A673 (cell line): ENCODE measurements at regions not wholly inside any gene's neighbourhood (a gene's known extent, or its start where the extent isn't known, plus 50 kb on each side); places are given as distances from the start of the nearest gene placed in this dataset.

ENCODE experiments used
- BruUV-seq: library from RNA; stranded (reverse); fragments of 400-500 nt; replicated peaks from 2 replicates; lab custom pipeline; 2021; lab: Mats Ljungman, UMichigan
- CTCF ChIA-PET: fragments of 300-600 bp; sonication (Branson Sonifier 250); formaldehyde crosslinking; loops from one replicate; lab custom pipeline; 2022; ENCODE audit warnings: antibody characterized with exemption; lab: Charles Lee
- POLR2A ChIA-PET: fragments of 300-600 bp; sonication (Branson Sonifier 250); formaldehyde crosslinking; loops from one replicate; lab custom pipeline; 2022; ENCODE audit warnings: antibody characterized with exemption; ENCODE audit not compliant: low non-redundant PET; lab: Charles Lee
- DNase-seq: peaks from one replicate; pipeline ENCODE4 v3.0.0-alpha.2; 2015; ENCODE audit warnings: low spot score
- H3K27ac ChIP-seq: fragments of 200-600 bp; sonication (generic); 2 replicates; pipeline ENCODE4 v1.5.1; 2016; ENCODE audit warnings: mixed run types, low read depth, mild to moderate bottlenecking, mixed read lengths, antibody characterized with exemption, low read length; ENCODE audit not compliant: poor library complexity, severe bottlenecking
- H3K27me3 ChIP-seq: fragments of 200-600 bp; sonication (generic); replicated peaks from 2 replicates; pipeline ENCODE4 v1.6.1; 2017; ENCODE audit warnings: mixed run types, low read depth, mild to moderate bottlenecking, mixed read lengths, antibody characterized with exemption, low read length; ENCODE audit not compliant: insufficient read depth, poor library complexity
- H3K36me3 ChIP-seq: fragments of 200-600 bp; sonication (generic); 2 replicates; pipeline ENCODE4 v1.6.1; 2016; ENCODE audit warnings: mixed run types, mild to moderate bottlenecking, mixed read lengths, antibody characterized with exemption, low read length; ENCODE audit not compliant: insufficient read depth, poor library complexity, severe bottlenecking
- H3K4me1 ChIP-seq: fragments of 200-600 bp; sonication (generic); 2 replicates; pipeline ENCODE4 v1.6.1; 2017; ENCODE audit warnings: mixed run types, mild to moderate bottlenecking, mixed read lengths, antibody characterized with exemption, low read length; ENCODE audit not compliant: insufficient read depth, poor library complexity, severe bottlenecking
- H3K4me3 ChIP-seq: fragments of 200-600 bp; sonication (generic); 2 replicates; pipeline ENCODE4 v1.5.1; 2016; ENCODE audit warnings: low read depth, mixed run types, mild to moderate bottlenecking, mixed read lengths, low read length; ENCODE audit not compliant: poor library complexity, severe bottlenecking
- H3K9me3 ChIP-seq: fragments of 200-600 bp; sonication (generic); 2 replicates; pipeline ENCODE4 v1.6.1; 2016; ENCODE audit warnings: mixed run types, low read depth, mild to moderate bottlenecking, mixed read lengths, antibody characterized with exemption, low read length; ENCODE audit not compliant: poor library complexity, severe bottlenecking
- CTCF ChIP-seq: fragments of 300-800, 200-600 bp; sonication (generic); conservative IDR thresholded peaks from 2 replicates; pipeline ENCODE4 v1.5.1; 2017; ENCODE audit warnings: low read depth, mild to moderate bottlenecking, antibody characterized with exemption, low read length, moderate library complexity, mixed read lengths
- EZH2 ChIP-seq: fragments of 200-600 bp; sonication (generic); IDR thresholded peaks from 2 replicates; pipeline ENCODE4 v1.6.1; 2017; ENCODE audit warnings: borderline replicate concordance, low read depth, mild to moderate bottlenecking, mixed read lengths, antibody characterized with exemption, low read length; ENCODE audit not compliant: poor library complexity, severe bottlenecking
- intact Hi-C: fragments of 100-400 bp; cut with micrococcal nuclease; formaldehyde crosslinking; loops from one replicate; pipeline ENCODE4 v1.10.0; 2022; ENCODE audit not compliant: unreplicated experiment

- BruUV-seq: no TSS peak
These were observed 62.5 kb downstream of the NPY1R start for GRCh38 chr4:163269869-163270268.

GRCh38 chr4:163269166-163269565, 63.2 kb downstream of the NPY1R start:
- no peak overlapping the region for H3K4me3 ChIP-seq
- no peaks in the 10 kb centered on the region for H3K27me3 ChIP-seq
- H3K27ac ChIP-seq: no peak overlapping the region
- intact Hi-C loops: no loop called here
- no TSS peak for BruUV-seq
- no peaks in the 10 kb centered on the region for H3K4me1 ChIP-seq
- no peaks in the 10 kb centered on the region for H3K9me3 ChIP-seq
- TF ChIP-seq CTCF (no peak), EZH2 (no peak)
- H3K36me3 ChIP-seq: no peaks in the 10 kb centered on the region
- ChIA-PET CTCF (no interaction called here), POLR2A (no interaction called here)
- no peak for DNase-seq

More at GRCh38 chr4:163269869-163270268, 62.5 kb downstream of the NPY1R start:
- H3K27ac ChIP-seq: no peak overlapping the region
- ChIA-PET POLR2A (no interaction called here), CTCF (no interaction called here)
- intact Hi-C loops: no loop called here
- H3K27me3 ChIP-seq: no peaks in the 10 kb centered on the region
- DNase-seq: no peak
- H3K36me3 ChIP-seq: no peaks in the 10 kb centered on the region
- H3K9me3 ChIP-seq: no peaks in the 10 kb centered on the region
- no peaks in the 10 kb centered on the region for H3K4me1 ChIP-seq
- TF ChIP-seq EZH2: no peak
- TF ChIP-seq CTCF: no peak
- H3K4me3 ChIP-seq: no peak overlapping the region

- Histone ChIP-seq H3K4me3 (no peak overlapping the region), H3K27me3 (no peaks in the 10 kb centered on the region), H3K36me3 (no peaks in the 10 kb centered on the region), H3K4me1 (no peaks in the 10 kb centered on the region), H3K27ac (no peak overlapping the region), H3K9me3 (no peaks in the 10 kb centered on the region)
- POLR2A ChIA-PET: no interaction called here
- TF ChIP-seq CTCF (no peak), EZH2 (no peak)
- no peak for DNase-seq
- BruUV-seq: no TSS peak
- intact Hi-C loops: no loop called here
- CTCF ChIA-PET: no interaction called here
These were observed 67.5 kb downstream of the NPY1R start for GRCh38 chr4:163264934-163265333.
